ENCODE measurements at regions not wholly inside any gene's neighbourhood (a gene's known extent, or its start where the extent isn't known, plus 50 kb on each side); places are given as distances from the start of the nearest gene placed in this dataset.
A peak's percentile ranks its signal among the peaks of the same experiment; 100 is the strongest.

- H3K27ac ChIP-seq: no peak overlapping the region
- intact Hi-C loops (cut with DNase I): no loop called here
- H3K27me3 ChIP-seq: no peaks in the 10 kb centered on the region
- no peak for TF ChIP-seq CTCF (IDR thresholded peaks at IDR 0.05)
- DNase-seq: no peak
- H3K4me3 ChIP-seq: no peak overlapping the region
- no peaks in the 10 kb centered on the region for H3K9me3 ChIP-seq
- peak; percentile 19 for ATAC-seq
- no peaks in the 10 kb centered on the region for H3K4me1 ChIP-seq
- H3K36me3 ChIP-seq: no peaks in the 10 kb centered on the region
These were observed 785.5 kb upstream of the EDIL3 start for GRCh38 chr5:85170183-85170582.

- DNase-seq: no peak
- no peak for TF ChIP-seq CTCF (IDR thresholded peaks at IDR 0.05)
- ATAC-seq: no peak
- Histone ChIP-seq H3K4me3 (no peak overlapping the region), H3K27ac (no peak overlapping the region), H3K36me3 (no peaks in the 10 kb centered on the region), H3K9me3 (no peaks in the 10 kb centered on the region), H3K27me3 (no peaks in the 10 kb centered on the region), H3K4me1 (no peaks in the 10 kb centered on the region)
- intact Hi-C loops (cut with DNase I): no loop called here
These were observed 788.8 kb upstream of the EDIL3 start for GRCh38 chr5:85173469-85173868.

- ATAC-seq (no peak), DNase-seq (no peak)
- no peak overlapping the region for H3K27ac ChIP-seq
- H3K4me3 ChIP-seq: no peak overlapping the region
- TF ChIP-seq CTCF (IDR thresholded peaks at IDR 0.05): no peak
- no peaks in the 10 kb centered on the region for H3K27me3 ChIP-seq
- intact Hi-C loops (cut with DNase I): no loop called here
- H3K36me3 ChIP-seq: no peaks in the 10 kb centered on the region
- H3K4me1 ChIP-seq: no peaks in the 10 kb centered on the region
- H3K9me3 ChIP-seq: no peaks in the 10 kb centered on the region
These were observed 797.7 kb upstream of the EDIL3 start for GRCh38 chr5:85182344-85182743.

DNA sequence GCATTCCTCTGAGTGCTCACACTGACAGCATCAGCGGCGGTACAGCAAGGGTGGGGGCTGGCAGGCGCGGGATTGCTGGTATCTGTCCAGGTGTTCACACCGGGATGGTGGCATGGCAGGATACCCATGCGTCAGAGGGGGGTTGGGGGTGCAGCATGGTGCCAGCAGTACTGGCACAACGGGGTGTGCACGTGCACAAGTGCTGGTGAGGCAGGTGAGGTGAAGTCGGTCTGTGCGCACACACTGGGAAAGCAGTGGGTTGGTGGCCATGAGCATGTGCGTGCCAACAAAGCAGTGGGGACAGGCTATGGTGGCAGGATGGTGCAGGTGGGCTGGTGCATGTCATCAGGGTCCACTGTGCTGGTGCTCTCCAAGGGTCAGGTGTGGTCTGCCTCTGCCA, 819.6 kb upstream of the EDIL3 start:
- Histone ChIP-seq H3K27ac (no peak overlapping the region), H3K4me1 (no peaks in the 10 kb centered on the region), H3K36me3 (no peaks in the 10 kb centered on the region), H3K27me3 (no peaks in the 10 kb centered on the region), H3K4me3 (no peak overlapping the region), H3K9me3 (no peaks in the 10 kb centered on the region)
- ATAC-seq (peak; percentile 29), DNase-seq (no peak)
- intact Hi-C loops (cut with DNase I): no loop called here
- no peak for TF ChIP-seq CTCF (IDR thresholded peaks at IDR 0.05)

GRCh38 chr5:85205430-85205829, 820.8 kb upstream of the EDIL3 start:
- H3K4me3 ChIP-seq: no peak overlapping the region
- intact Hi-C loops (cut with DNase I): no loop called here
- no peak for TF ChIP-seq CTCF (IDR thresholded peaks at IDR 0.05)
- DNase-seq (no peak), ATAC-seq (no peak)
- H3K4me1 ChIP-seq: no peaks in the 10 kb centered on the region
- H3K27me3 ChIP-seq: no peaks in the 10 kb centered on the region
- H3K9me3 ChIP-seq: no peaks in the 10 kb centered on the region
- H3K27ac ChIP-seq: no peak overlapping the region
- H3K36me3 ChIP-seq: no peaks in the 10 kb centered on the region

GRCh38 chr5:85225388-85225787, 840.7 kb upstream of the EDIL3 start:
- intact Hi-C loops (cut with DNase I): no loop called here
- H3K4me3 ChIP-seq: no peak overlapping the region
- DNase-seq (no peak), ATAC-seq (no peak)
- no peak overlapping the region for H3K27ac ChIP-seq
- H3K4me1 ChIP-seq: no peaks in the 10 kb centered on the region
- no peaks in the 10 kb centered on the region for H3K27me3 ChIP-seq
- no peaks in the 10 kb centered on the region for H3K9me3 ChIP-seq
- no peak for TF ChIP-seq CTCF (IDR thresholded peaks at IDR 0.05)
- H3K36me3 ChIP-seq: no peaks in the 10 kb centered on the region
